Erythroblast (primary cell): ENCODE measurements at regions not wholly inside any gene's neighbourhood (a gene's known extent, or its start where the extent isn't known, plus 50 kb on each side); places are given as distances from the start of the nearest gene placed in this dataset.
"Not testable (repeated sequence)": the region's sequence is repeated elsewhere in the genome, so short reads cannot be mapped to it uniquely, and the experiment has no call there.

Experiments used
- DNase-seq, 2 experiments: peaks; one replicate each; lab custom pipeline; 2025; lab: John Stamatoyannopoulos, UW
- GATA1 ChIP-seq: IDR thresholded peaks from 2 replicates; pipeline ENCODE4 v1.6.1; 2011; ENCODE audit warnings: low read depth, mild to moderate bottlenecking, control low read depth, low read length, moderate library complexity
- POLR2A ChIP-seq: IDR thresholded peaks from 2 replicates; pipeline ENCODE4 v1.6.1; 2011; ENCODE audit warnings: mild to moderate bottlenecking, low read length

GRCh38 chr13:107807306-107808073, 407.8 kb downstream of the LIG4 start:
- no peak for DNase-seq
- no peak for TF ChIP-seq GATA1
- no peak for TF ChIP-seq POLR2A

- TF ChIP-seq GATA1, result no peak
- TF ChIP-seq POLR2A, result no peak
- DNase-seq, result no peak
Measured at GRCh38 chr13:107806726-107807125, 408.6 kb downstream of the LIG4 start.

GRCh38 chr13:107803822-107804495, 411.4 kb downstream of the LIG4 start:
- no peak for DNase-seq

GRCh38 chr13:107801621-107802020, 413.7 kb downstream of the LIG4 start:
- TF ChIP-seq GATA1, result no peak
- no peak for TF ChIP-seq POLR2A
- no peak for DNase-seq

More at GRCh38 chr13:107803822-107804495, 411.4 kb downstream of the LIG4 start:
- TF ChIP-seq GATA1 (no peak), POLR2A (no peak)

GRCh38 chr13:107799001-107799400, 416.3 kb downstream of the LIG4 start:
- TF ChIP-seq GATA1, result no peak
- TF ChIP-seq POLR2A, result no peak
- DNase-seq, result no peak

GRCh38 chr13:107790397-107790796, 424.9 kb downstream of the LIG4 start:
- no peak for TF ChIP-seq GATA1
- no peak for TF ChIP-seq POLR2A
- DNase-seq, result no peak

GRCh38 chr13:107788464-107789165, 426.7 kb downstream of the LIG4 start:
- DNase-seq, result no peak

GRCh38 chr13:107782646-107783045, 432.7 kb downstream of the LIG4 start:
- DNase-seq, result not testable (repeated sequence)

More at GRCh38 chr13:107788464-107789165, 426.7 kb downstream of the LIG4 start:
- TF ChIP-seq GATA1 (no peak), POLR2A (no peak)

- DNase-seq, result no peak
- TF ChIP-seq POLR2A (no peak), GATA1 (no peak)
Measured at GRCh38 chr13:107778094-107778493, 437.2 kb downstream of the LIG4 start.

GRCh38 chr13:107770541-107770940, 444.8 kb downstream of the LIG4 start:
- no peak for DNase-seq
- TF ChIP-seq GATA1, result no peak
- TF ChIP-seq POLR2A, result no peak

GRCh38 chr13:107767119-107767518, 448.2 kb downstream of the LIG4 start:
- TF ChIP-seq GATA1, result no peak
- no peak for TF ChIP-seq POLR2A
- no peak for DNase-seq

GRCh38 chr13:107765724-107766401, 449.5 kb downstream of the LIG4 start:
- DNase-seq, result no peak
- TF ChIP-seq GATA1 (no peak), POLR2A (no peak)

GRCh38 chr13:107764046-107764445, 451.3 kb downstream of the LIG4 start:
- DNase-seq, result no peak
- no peak for TF ChIP-seq GATA1
- TF ChIP-seq POLR2A, result no peak

GRCh38 chr13:107753748-107754147, 461.6 kb downstream of the LIG4 start:
- DNase-seq, result no peak
- TF ChIP-seq GATA1, result no peak
- TF ChIP-seq POLR2A, result no peak
